KMS-11 (cell line): ENCODE measurements at regions not wholly inside any gene's neighbourhood (a gene's known extent, or its start where the extent isn't known, plus 50 kb on each side); places are given as distances from the start of the nearest gene placed in this dataset.

Experiments used
- H2AFZ ChIP-seq: fragments of 200-600 bp; sonication (generic); 2 replicates; pipeline ENCODE4 v1.6.1; 2016; ENCODE audit warnings: antibody characterized with exemption, mixed run types, low read depth
- H3K27ac ChIP-seq: fragments of 200-600 bp; sonication (generic); 2 replicates; pipeline ENCODE4 v1.6.1; 2016; ENCODE audit warnings: mild to moderate bottlenecking, mixed run types
- H3K27me3 ChIP-seq: fragments of 200-600 bp; sonication (generic); 2 replicates; pipeline ENCODE4 v1.6.1; 2017; ENCODE audit warnings: mild to moderate bottlenecking, low read depth, mixed run types, moderate library complexity; ENCODE audit not compliant: insufficient read depth
- H3K36me3 ChIP-seq: fragments of 200-600 bp; sonication (generic); 2 replicates; pipeline ENCODE4 v1.6.1; 2017; ENCODE audit warnings: mild to moderate bottlenecking, mixed run types; ENCODE audit not compliant: insufficient read depth
- H3K4me1 ChIP-seq: fragments of 200-600 bp; sonication (generic); 2 replicates; pipeline ENCODE4 v1.6.1; 2016; ENCODE audit warnings: mild to moderate bottlenecking, low read depth, mixed run types; ENCODE audit not compliant: poor library complexity, severe bottlenecking
- H3K4me2 ChIP-seq: fragments of 200-600 bp; sonication (generic); 2 replicates; pipeline ENCODE4 v1.7.0; 2016; ENCODE audit warnings: mild to moderate bottlenecking, mixed run types
- H3K4me3 ChIP-seq: fragments of 200-600 bp; sonication (generic); IDR thresholded peaks from 2 replicates; pipeline ENCODE4 v1.6.1; 2017; ENCODE audit warnings: low read depth, low read length, mixed read lengths; ENCODE audit not compliant: insufficient read depth
- H3K79me2 ChIP-seq: fragments of 200-600 bp; sonication (generic); 2 replicates; pipeline ENCODE4 v1.6.1; 2016; ENCODE audit warnings: low read depth, mixed run types; ENCODE audit not compliant: insufficient read depth
- H3K9ac ChIP-seq: fragments of 200-600 bp; sonication (generic); 2 replicates; pipeline ENCODE4 v1.6.1; 2016; ENCODE audit warnings: mild to moderate bottlenecking, mixed run types
- H4K20me1 ChIP-seq: fragments of 200-600 bp; sonication (generic); 2 replicates; pipeline ENCODE4 v1.6.1; 2016; ENCODE audit warnings: mild to moderate bottlenecking, mixed run types; ENCODE audit not compliant: insufficient read depth
- CTCF ChIP-seq: fragments of 200-600 bp; sonication (generic); conservative IDR thresholded peaks from 2 replicates; pipeline ENCODE4 v1.6.1; 2017; ENCODE audit warnings: low read depth, mild to moderate bottlenecking, antibody characterized with exemption, low read length, moderate library complexity, mixed read lengths

DNA sequence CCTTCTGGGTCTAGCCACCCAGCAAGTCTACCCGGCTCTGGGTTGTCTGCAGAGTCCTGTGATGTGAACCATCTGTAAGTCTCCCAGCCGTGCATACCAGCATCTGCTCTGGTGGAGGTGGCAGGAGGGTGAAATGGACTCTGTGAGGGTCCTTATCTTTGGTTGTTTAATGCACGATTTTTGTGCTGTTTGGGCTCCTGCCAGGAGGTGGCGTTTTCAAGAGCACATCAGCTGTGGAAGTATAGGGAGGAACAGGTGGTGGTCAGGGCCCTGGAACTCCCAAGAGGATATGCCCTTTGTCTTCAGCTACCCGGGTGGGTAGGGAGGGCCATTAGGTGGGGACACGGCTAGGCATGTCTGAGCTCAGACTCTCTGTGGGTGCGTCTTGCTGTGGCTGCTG is 66.5 kb upstream of the ZFP42 start:
- Histone ChIP-seq H3K27me3 (no peaks in the 10 kb centered on the region), H3K4me1 (no peaks in the 10 kb centered on the region), H3K27ac (no peak overlapping the region), H4K20me1 (no peaks in the 10 kb centered on the region), H2AFZ (no peak overlapping the region), H3K4me3 (no peak overlapping the region), H3K36me3 (no peaks in the 10 kb centered on the region), H3K9ac (no peak overlapping the region), H3K79me2 (no peaks in the 10 kb centered on the region), H3K4me2 (no peak overlapping the region)
- 0 out of 2 replicates have a peak, but pooled peaks have one; percentile 22 for TF ChIP-seq CTCF

DNA sequence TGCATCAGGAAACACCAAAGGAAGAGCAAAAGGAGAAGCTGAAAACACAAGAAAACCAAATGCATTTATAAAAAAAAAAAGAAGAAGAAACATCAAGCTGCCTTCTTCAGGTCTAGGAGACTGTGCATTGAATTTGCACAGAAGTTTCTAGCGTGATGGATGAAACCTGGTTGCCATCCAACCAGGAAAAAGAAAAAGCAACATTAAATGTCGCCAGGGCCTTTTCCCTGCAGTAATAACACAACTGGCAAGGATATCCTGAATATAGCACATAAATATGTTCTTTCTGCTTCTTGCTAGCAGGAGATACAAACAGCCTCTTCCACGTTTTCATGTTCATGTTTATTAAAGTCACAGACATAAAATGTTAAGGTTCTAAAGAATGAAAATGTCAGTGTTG is 60.8 kb upstream of the ZFP42 start:
- TF ChIP-seq CTCF = no peak
- Histone ChIP-seq H3K27ac (no peak overlapping the region), H4K20me1 (no peaks in the 10 kb centered on the region), H3K27me3 (no peaks in the 10 kb centered on the region), H3K79me2 (no peaks in the 10 kb centered on the region), H3K4me3 (no peak overlapping the region), H3K9ac (no peak overlapping the region), H3K4me1 (no peaks in the 10 kb centered on the region), H2AFZ (no peak overlapping the region), H3K36me3 (no peaks in the 10 kb centered on the region), H3K4me2 (no peak overlapping the region)

DNA sequence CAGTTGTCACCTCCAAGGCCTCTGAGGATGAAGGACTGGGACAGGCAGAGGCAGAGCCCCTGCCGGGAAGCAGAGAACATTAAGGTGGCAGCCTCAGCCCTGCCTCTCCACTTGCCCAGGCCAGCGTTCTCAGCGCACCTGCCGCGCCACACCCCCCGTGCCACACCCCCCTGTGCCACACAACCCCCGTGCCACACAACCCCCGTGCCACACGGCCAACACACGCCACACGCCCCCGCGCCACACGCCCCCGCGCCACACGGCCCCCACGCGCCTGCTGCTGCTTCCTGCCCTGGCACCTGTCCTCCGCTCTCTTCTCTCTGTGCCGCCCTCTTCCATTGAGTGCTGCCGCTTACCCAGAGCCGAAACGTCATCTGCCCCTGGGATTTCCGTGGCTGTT is 58.0 kb upstream of the ZFP42 start:
- Histone ChIP-seq H3K36me3 (no peaks in the 10 kb centered on the region), H3K79me2 (no peaks in the 10 kb centered on the region), H3K4me2 (no peak overlapping the region), H3K4me3 (no peak overlapping the region), H3K9ac (no peak overlapping the region), H3K27ac (no peak overlapping the region), H2AFZ (no peak overlapping the region), H3K4me1 (no peaks in the 10 kb centered on the region), H3K27me3 (no peaks in the 10 kb centered on the region), H4K20me1 (no peaks in the 10 kb centered on the region)
- TF ChIP-seq CTCF = no peak

DNA sequence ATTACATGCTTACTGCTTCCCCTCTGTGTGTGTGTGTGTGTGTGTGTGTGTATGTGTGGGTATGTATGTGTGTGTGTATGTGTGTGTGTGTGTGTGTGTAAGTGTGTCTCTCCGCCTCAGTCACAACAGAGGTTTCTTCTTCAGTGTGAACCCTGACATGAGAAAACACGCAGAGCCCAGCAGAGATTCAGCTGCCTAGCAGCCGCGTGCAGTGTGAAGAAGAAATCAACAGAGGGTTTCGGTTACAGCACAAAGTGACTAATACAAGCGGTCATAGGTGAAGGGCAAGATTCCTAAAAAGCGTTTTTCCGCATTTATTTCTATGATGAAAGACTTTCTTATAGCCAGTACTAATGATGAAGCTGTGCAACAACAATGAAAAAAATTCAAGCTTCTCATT is 55.3 kb upstream of the ZFP42 start:
- TF ChIP-seq CTCF = no peak
- no peak overlapping the region for H3K4me2 ChIP-seq
- H3K27me3 ChIP-seq = no peaks in the 10 kb centered on the region
- no peak overlapping the region for H3K27ac ChIP-seq
- no peak overlapping the region for H3K4me3 ChIP-seq
- no peaks in the 10 kb centered on the region for H4K20me1 ChIP-seq
- no peaks in the 10 kb centered on the region for H3K36me3 ChIP-seq
- no peaks in the 10 kb centered on the region for H3K4me1 ChIP-seq
- H3K9ac ChIP-seq = no peak overlapping the region
- no peak overlapping the region for H2AFZ ChIP-seq
- H3K79me2 ChIP-seq = no peaks in the 10 kb centered on the region

GRCh38 chr4:187942968-187943367 is 52.6 kb upstream of the ZFP42 start:
- Histone ChIP-seq H3K27me3 (no peaks in the 10 kb centered on the region), H2AFZ (no peak overlapping the region), H3K79me2 (no peaks in the 10 kb centered on the region), H3K4me1 (no peaks in the 10 kb centered on the region), H4K20me1 (no peaks in the 10 kb centered on the region), H3K9ac (no peak overlapping the region), H3K36me3 (no peaks in the 10 kb centered on the region), H3K4me2 (no peak overlapping the region), H3K27ac (no peak overlapping the region), H3K4me3 (no peak overlapping the region)
- no peak for TF ChIP-seq CTCF
